Endodermal cell (in vitro differentiated cells): ENCODE measurements at regions not wholly inside any gene's neighbourhood (a gene's known extent, or its start where the extent isn't known, plus 50 kb on each side); places are given as distances from the start of the nearest gene placed in this dataset.
"Not testable (repeated sequence)": the region's sequence is repeated elsewhere in the genome, so short reads cannot be mapped to it uniquely, and the experiment has no call there.

ENCODE experiments used
- DNase-seq: peaks from one replicate; pipeline ENCODE4 v3.0.0-alpha.2; 2017
- H3K27ac ChIP-seq: 2 replicates; pipeline ENCODE4 v1.5.1; 2013; ENCODE audit warnings: mild to moderate bottlenecking, low read depth, low read length, moderate library complexity
- H3K27me3 ChIP-seq: 2 replicates; pipeline ENCODE4 v1.6.1; 2013; ENCODE audit warnings: mild to moderate bottlenecking, low read length, moderate library complexity; ENCODE audit not compliant: insufficient read depth, control insufficient read depth, poor library complexity, severe bottlenecking
- H3K36me3 ChIP-seq: 2 replicates; pipeline ENCODE4 v1.7.0; 2013; ENCODE audit warnings: mild to moderate bottlenecking, low read length, moderate library complexity; ENCODE audit not compliant: control insufficient read depth, insufficient read depth
- H3K4me1 ChIP-seq: one replicate; pipeline ENCODE4 v1.7.0; 2013; ENCODE audit warnings: low read length; ENCODE audit not compliant: control insufficient read depth, insufficient read depth
- H3K4me3 ChIP-seq: 2 replicates; pipeline ENCODE4 v1.5.1; 2013; ENCODE audit warnings: mild to moderate bottlenecking, low read length, moderate library complexity
- H3K9ac ChIP-seq: 2 replicates; pipeline ENCODE4 v1.6.1; 2013; ENCODE audit warnings: mild to moderate bottlenecking, low read length, moderate library complexity; ENCODE audit not compliant: poor library complexity, severe bottlenecking; ENCODE audit errors: extremely low read depth
- H3K9me3 ChIP-seq: 2 replicates; pipeline ENCODE4 v1.6.1; 2013; ENCODE audit warnings: mild to moderate bottlenecking, low read length, moderate library complexity; ENCODE audit not compliant: control insufficient read depth
- H3K27ac Mint-ChIP-seq: 2 replicates; pipeline ENCODE4 v1.8.0; 2020; ENCODE audit warnings: mixed read lengths
- H3K27me3 Mint-ChIP-seq: 2 replicates; pipeline ENCODE4 v1.8.0; 2021; ENCODE audit warnings: mild to moderate bottlenecking, mixed read lengths; ENCODE audit not compliant: insufficient read depth
- H3K36me3 Mint-ChIP-seq: 2 replicates; pipeline ENCODE4 v1.8.0; 2020; ENCODE audit warnings: low read depth, mixed read lengths
- H3K4me1 Mint-ChIP-seq: 2 replicates; pipeline ENCODE4 v1.8.0; 2020; ENCODE audit warnings: mixed read lengths
- H3K4me3 Mint-ChIP-seq: 2 replicates; pipeline ENCODE4 v1.8.0; 2020; ENCODE audit warnings: mild to moderate bottlenecking, moderate library complexity, mixed read lengths
- H3K9me3 Mint-ChIP-seq: 2 replicates; pipeline ENCODE4 v1.8.0; 2020; ENCODE audit warnings: mild to moderate bottlenecking, mixed read lengths
- CTCF ChIP-seq: fragments of 200-600 bp; sonication (generic); conservative IDR thresholded peaks from 2 replicates; pipeline ENCODE4 v1.5.0; 2021; ENCODE audit warnings: antibody characterized with exemption, mild to moderate bottlenecking
- WGBS, 2 experiments: methylation state at CpG; one replicate each; pipeline versions ENCODE4 v1.1.5 to v1.1.7; 2013; ENCODE audit warnings: missing lambda C conversion rate in 2 of 2, mixed read lengths in 1 of 2; ENCODE audit not compliant: insufficient coverage in 1 of 2, insufficient read length in 1 of 2; 5-methylcytosine and 5-hydroxymethylcytosine counted together

- no peak overlapping the region for H3K4me3 ChIP-seq
- Mint-ChIP-seq H3K36me3 (peaks cover 13% of the 10 kb centered on the region), H3K27me3 (no peaks in the 10 kb centered on the region), H3K9me3 (peaks cover 16% of the 10 kb centered on the region), H3K27ac (peak overlapping the region; percentile 88), H3K4me3 (peak overlapping the region; percentile 77), H3K4me1 (peaks cover 5% of the 10 kb centered on the region)
- no peak overlapping the region for H3K27ac ChIP-seq
- no peaks in the 10 kb centered on the region for H3K4me1 ChIP-seq
- no peaks in the 10 kb centered on the region for H3K27me3 ChIP-seq
- TF ChIP-seq CTCF: no peak
- no peaks in the 10 kb centered on the region for H3K36me3 ChIP-seq
- H3K9me3 ChIP-seq: no peaks in the 10 kb centered on the region
- H3K9ac ChIP-seq: no peak overlapping the region
- WGBS, 2 experiments: 95% methylated on average over 7 to 19 of the region's 20 CpGs
- no peak for DNase-seq
Observed at GRCh38 chr3:187889601-187890404, 144.5 kb upstream of the BCL6 start.

GRCh38 chr3:187890405-187890752 is 145.1 kb upstream of the BCL6 start:
- WGBS, 2 experiments: 83 to 84% methylated on average over 6 to 15 of the region's 15 CpGs
- not testable (repeated sequence) for H3K9ac ChIP-seq, H3K36me3 ChIP-seq, H3K4me3 ChIP-seq, H3K27ac ChIP-seq, H3K27me3 Mint-ChIP-seq, H3K27me3 ChIP-seq, H3K4me1 Mint-ChIP-seq, H3K4me1 ChIP-seq, H3K9me3 ChIP-seq
- Mint-ChIP-seq H3K4me3 (peak overlapping the region; percentile 77), H3K27ac (peak overlapping the region; percentile 88), H3K36me3 (peaks cover 13% of the 10 kb centered on the region), H3K9me3 (peaks cover 16% of the 10 kb centered on the region)
- peak; percentile 73 for DNase-seq

- H3K27ac ChIP-seq: no peak overlapping the region
- H3K27ac Mint-ChIP-seq: no peak overlapping the region
- H3K4me3 ChIP-seq: no peak overlapping the region
- 91 to 93% methylated on average over 5 to 6 of the region's 6 CpGs for WGBS, 2 experiments
- H3K9ac ChIP-seq: no peak overlapping the region
- H3K36me3 Mint-ChIP-seq: no peaks in the 10 kb centered on the region
- no peaks in the 10 kb centered on the region for H3K9me3 ChIP-seq
- no peak for TF ChIP-seq CTCF
- peaks cover 3% of the 10 kb centered on the region for H3K9me3 Mint-ChIP-seq
- no peaks in the 10 kb centered on the region for H3K4me1 Mint-ChIP-seq
- peaks cover 2% of the 10 kb centered on the region for H3K27me3 Mint-ChIP-seq
- DNase-seq: no peak
- no peaks in the 10 kb centered on the region for H3K36me3 ChIP-seq
- no peak overlapping the region for H3K4me3 Mint-ChIP-seq
- H3K27me3 ChIP-seq: peaks cover 5% of the 10 kb centered on the region
- H3K4me1 ChIP-seq: no peaks in the 10 kb centered on the region
Observed at GRCh38 chr3:187896646-187897045, 151.4 kb upstream of the BCL6 start.

- TF ChIP-seq CTCF: no peak
- H3K4me1 Mint-ChIP-seq: no peaks in the 10 kb centered on the region
- WGBS, 2 experiments: 89 to 97% methylated on average over 4 of the region's 4 CpGs
Observed at GRCh38 chr3:187899246-187899645, 154.0 kb upstream of the BCL6 start.

More at GRCh38 chr3:187899246-187899645, 154.0 kb upstream of the BCL6 start:
- Histone ChIP-seq H3K27me3 (peaks cover 5% of the 10 kb centered on the region), H3K9me3 (no peaks in the 10 kb centered on the region), H3K9ac (no peak overlapping the region), H3K27ac (no peak overlapping the region), H3K4me1 (no peaks in the 10 kb centered on the region), H3K36me3 (no peaks in the 10 kb centered on the region), H3K4me3 (no peak overlapping the region)
- no peaks in the 10 kb centered on the region for H3K9me3 Mint-ChIP-seq
- no peak for DNase-seq
- H3K27ac Mint-ChIP-seq: no peak overlapping the region
- H3K36me3 Mint-ChIP-seq: no peaks in the 10 kb centered on the region
- H3K27me3 Mint-ChIP-seq: peaks cover 2% of the 10 kb centered on the region
- no peak overlapping the region for H3K4me3 Mint-ChIP-seq
